NCI-H1105 (cell line): ENCODE measurements at regions not wholly inside any gene's neighbourhood (a gene's known extent, or its start where the extent isn't known, plus 50 kb on each side); places are given as distances from the start of the nearest gene placed in this dataset.
"Not testable (repeated sequence)": the region's sequence is repeated elsewhere in the genome, so short reads cannot be mapped to it uniquely, and the experiment has no call there.

Source experiments
- DNase-seq: peaks from one replicate; lab custom pipeline; 2025; lab: John Stamatoyannopoulos, UW

DNA sequence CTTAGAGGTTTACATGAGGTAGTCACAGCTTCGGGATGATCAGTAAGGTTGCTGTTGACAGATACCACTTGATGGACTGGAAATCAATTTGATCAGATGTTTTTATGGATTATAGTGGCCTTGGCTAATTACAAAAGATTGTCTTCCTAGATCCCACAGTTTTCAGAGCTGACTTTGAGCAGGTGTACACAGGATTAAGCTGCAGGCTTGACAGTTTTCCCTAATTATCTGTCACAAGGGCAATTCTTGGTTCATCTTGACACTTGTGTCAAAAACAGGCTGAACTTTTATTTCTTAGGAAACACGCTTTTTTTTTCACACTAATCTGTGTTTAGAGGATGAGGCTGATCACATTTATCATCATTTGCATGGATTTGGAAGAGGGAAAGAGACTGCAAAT lies 824.0 kb upstream of the PIK3C3 start:
- DNase-seq, result no peak

DNA sequence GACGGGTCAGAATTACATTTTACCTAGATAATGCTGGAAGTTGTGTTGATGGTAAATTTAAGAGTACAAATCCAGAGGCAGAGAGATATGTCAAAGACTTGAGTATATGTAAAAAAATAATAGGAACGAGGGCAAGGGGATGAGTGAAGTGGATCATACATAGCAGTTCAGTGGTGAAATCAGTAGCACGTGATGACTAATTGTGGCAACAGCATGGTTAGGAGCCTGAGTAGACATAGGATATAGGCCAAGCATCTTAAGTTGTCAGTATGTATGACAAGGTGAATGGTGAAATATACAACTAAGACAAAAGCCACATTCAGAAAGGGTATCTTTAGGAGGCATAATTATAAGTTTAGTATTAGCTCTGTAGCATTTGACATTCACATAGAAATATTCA lies 826.5 kb upstream of the PIK3C3 start:
- no peak for DNase-seq

DNA sequence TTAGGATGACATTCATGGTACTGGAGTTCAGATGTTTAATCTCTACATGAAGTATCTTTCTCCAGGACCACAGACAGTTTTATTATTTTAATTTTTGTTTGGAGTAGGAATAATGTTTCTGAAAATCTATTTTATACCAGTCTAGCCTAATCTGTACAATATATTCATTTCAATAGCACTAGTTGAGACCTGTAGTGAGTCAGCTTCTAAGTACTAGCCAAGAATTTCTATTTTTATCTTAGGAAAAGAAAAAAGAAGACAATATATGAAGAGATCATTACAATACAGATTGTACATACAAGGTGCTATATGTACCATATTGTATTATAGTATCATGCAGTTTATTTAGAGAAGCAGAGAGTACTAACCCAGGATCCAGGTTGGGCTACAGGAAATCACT lies 826.9 kb upstream of the PIK3C3 start:
- DNase-seq, result no peak

DNA sequence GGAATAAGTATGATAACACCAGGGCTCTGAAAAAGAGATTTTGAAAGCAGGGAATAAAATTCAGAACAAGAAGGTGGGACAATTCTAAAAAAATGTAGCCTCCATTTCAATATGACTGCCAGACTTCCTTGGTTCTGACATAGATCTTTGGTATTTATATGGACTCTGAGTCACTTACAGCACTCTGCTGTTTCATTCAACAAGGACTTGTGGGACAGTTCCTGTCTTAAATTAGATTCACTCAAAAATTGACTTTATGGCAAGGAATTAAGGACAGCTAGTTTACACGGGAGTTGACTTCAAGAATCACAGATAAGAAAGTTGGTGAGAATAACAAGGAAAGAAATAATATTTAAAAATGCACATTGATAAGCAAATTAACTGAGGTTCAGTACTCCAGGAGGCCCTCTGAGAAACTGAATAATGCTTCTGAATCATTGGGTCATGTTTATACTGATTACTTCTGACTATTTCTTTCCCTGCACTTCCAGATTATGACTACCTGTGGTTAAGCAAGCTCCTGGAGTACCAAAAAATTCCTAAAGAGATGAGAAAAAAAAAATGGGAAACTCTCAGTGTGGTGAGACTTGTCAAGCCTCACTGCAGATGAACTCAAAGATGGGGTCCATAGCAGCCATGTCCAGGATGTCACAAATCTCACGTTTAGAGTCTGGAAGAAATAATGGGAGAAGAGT lies 828.3 kb upstream of the PIK3C3 start:
- DNase-seq, result no peak

DNA sequence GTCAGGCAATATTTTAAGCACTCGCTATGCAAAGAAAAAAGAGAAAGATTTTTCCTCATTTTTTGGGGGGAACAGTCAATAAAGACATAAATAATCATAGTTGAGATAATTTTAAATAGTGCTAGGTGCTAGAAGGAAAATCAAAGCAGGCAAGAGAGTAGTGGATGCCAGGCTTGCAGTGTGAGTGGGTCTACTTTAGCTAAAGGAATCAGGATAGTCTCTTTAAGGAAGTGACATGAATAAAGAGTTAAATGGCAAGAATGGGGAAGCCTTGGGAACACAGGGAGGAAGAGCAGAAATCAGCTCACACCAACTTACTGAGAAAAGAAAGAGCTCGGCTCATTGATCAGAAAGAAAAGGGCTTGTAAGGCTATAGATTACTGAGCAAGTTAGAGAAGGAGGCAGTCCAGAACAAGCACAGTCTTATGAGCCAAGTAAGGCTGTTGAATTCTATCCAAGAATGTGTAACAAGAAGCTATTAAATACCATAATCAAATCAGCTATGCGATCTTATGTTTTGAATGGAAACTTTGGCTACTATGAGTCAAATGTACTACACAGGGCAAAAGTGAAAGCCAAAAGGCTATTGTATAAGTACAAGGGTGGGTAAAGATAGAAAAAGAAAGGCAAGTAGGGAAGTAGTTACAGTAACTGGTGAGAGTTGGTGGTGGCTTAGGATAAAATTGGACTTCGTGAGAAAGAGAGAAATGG lies 833.8 kb upstream of the PIK3C3 start:
- DNase-seq, result no peak

DNA sequence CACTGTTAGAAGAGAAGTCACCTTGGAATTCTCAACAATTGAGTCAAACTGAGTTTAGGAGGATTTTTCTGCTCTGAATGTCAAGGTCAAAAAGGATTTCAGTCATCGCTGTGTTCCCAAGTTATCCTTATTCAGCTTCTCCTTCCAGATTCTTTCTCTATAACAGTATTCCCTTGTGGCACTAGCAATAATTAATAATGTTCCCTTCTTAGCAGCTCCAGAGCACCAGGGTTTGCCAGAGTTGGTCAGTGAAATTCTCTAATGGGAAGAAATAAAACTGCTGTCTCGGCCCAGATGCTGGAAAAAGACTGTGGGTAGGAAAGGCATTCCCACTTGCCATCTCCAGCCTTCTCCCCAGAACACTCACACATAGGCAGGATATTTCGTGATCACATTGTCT lies 836.0 kb upstream of the PIK3C3 start:
- no peak for DNase-seq

DNA sequence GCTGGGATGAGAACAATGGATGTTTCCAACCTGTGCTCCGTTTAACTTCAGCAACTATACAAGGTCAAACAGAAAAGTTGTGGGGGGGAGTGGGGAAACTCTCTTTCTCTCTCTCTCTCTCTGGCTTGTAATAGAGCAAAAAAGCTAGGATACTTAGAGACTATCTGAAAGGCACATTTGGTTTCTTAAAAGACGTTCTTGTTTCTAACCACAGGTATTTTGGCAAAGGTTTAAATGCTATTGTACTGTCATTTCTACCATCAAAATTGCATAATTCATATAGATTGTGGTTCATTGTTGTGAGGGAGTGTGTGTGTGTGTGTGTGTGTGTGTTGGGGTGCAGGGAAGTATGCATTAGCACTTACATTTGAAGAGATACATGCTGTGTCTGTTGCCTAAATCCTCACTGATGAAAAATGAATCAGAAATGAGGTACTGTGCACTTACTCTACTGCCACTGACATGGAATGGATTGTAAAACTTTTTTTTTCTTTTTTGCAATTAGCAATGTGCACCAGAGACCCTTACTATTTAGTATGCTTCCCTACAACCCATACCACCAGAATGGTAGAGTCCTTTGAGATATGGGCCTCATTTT lies 841.0 kb upstream of the PIK3C3 start:
- DNase-seq, result no peak

DNA sequence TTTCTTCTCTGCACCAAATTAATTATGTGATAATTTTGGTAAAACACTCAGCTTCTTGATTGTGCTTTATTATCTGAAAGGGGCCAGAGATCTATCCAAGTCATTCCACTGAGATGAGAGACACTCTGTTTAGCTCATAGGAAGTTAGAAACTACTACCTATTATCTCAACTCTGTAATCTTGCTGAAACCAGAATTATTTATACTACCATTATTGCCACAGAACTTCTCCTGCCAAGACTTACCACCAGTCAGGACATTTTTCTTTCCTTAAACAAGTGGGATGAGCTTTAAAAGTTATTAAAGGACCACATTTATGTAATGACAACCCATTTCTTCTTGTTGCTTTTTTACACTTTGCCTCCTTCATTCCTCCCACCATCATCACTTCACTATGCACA lies 855.6 kb upstream of the PIK3C3 start:
- no peak for DNase-seq

DNA sequence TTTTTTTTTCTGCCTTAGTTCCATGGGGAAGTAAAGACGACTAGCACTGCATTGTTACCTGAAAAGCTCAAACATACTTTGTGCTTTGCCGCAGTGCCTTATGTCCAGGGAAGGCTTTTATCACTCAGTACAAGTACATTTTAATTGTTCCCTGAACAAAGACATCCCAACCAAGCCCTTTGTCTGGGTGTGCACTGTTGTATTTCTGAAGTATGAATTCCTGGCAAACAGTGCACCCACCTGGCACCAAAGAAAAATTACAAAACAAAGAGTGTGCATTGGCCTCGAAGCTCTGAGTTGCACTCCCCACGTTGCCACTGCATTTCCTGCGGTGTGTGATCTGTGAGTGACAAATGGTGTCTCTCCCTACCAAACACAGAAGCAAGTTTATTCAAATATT lies 858.5 kb upstream of the PIK3C3 start:
- DNase-seq, result peak; percentile 73

DNA sequence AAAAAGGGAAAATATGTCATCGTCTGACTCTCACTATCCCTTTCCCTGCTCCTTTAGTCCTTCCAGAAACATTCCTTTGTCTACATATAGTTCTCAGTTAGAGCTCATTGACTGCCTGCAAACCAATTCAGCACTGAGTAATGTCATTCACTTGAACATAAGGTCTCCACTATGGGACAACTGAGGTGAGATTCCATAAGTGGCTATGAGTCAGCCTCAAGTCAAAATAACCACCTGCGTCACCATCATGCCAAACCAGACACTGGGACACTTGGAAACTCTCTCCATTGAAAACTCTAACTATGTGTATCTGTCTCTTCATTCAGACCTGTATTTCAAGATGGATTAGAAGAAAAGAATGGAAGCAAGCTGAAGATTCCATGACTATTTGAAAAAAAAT lies 878.0 kb upstream of the PIK3C3 start:
- no peak for DNase-seq

DNA sequence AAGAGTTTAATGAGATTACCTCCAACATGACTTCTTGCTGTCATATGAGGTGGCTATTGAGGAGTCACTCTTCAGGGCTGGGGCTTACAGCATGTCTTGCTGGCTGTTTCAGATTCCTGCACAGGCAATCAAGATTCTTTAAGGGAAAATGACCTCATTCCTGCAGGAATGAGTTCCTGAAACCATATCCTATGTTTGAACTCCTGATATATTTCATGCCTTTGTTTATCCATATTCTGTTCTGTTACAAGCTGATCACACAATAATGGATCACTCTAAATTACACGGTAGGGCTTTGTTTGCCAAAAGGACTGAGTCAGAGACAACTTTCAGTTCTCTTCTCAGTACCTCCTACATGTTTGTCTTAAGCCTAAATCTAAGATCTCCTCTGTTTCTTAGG lies 879.8 kb upstream of the PIK3C3 start:
- no peak for DNase-seq

DNA sequence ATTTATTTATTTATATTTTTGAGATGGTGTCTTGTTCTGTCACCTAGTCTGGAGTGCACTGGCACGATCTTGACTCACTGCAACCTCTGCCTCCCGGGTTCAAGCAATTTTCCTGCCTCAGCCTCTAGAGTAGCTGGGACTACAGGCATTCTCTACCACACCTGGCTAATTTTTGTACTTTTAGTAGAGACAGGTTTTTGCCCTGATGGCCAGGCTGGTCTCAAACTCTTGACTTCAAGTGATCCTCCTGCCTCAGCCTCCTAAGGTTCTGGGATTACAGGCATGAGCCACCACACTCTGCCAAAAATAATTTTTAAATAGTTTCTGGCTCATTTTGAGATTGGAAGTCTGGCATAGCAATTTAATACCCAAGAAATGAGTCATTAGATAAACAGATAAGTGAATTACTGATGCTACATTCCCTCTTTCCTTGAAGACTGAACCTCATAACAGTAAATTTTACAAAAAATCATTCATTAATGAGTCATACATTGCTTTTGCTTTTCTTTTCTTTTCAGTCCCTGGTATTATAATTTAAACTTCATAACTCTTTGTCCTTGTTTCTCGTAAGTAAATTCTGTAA lies 881.6 kb upstream of the PIK3C3 start:
- DNase-seq, result no peak

DNA sequence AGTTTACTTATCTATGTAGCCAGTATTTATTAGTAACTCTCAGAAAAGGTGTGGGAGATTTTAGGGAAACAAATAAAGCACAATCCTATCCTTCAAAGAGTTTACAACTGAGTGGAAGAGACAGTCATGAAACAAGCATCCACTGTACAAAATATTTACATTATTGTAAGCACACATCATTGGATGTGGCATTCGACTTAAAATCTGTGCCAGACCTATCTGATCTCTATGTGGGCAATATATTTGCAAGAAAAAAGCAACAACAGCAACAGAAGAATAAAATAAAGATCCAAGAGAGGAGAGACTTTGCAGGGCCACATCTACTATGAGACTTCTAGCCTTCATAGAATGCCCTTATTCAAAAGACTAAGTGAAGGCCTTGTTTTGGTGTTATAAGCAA lies 882.1 kb upstream of the PIK3C3 start:
- no peak for DNase-seq

DNA sequence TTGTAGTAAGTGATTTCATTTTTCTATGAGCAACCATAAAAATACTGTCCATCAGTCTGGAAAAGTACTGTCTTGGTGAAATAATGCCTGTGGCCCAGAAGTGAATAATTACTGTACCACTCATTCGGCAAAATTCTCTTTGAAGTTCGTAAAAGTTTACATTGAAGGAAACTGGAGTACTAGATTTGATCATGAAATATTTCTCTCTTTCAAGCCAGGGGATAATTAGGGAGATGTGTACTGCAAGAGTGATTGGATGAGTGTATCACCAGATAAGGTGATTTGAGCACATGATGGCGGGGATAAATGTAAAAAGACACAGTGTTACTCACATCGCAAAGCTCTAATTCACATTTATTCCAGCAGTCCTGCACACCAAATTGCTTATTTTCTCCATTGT lies 883.2 kb upstream of the PIK3C3 start:
- no peak for DNase-seq

DNA sequence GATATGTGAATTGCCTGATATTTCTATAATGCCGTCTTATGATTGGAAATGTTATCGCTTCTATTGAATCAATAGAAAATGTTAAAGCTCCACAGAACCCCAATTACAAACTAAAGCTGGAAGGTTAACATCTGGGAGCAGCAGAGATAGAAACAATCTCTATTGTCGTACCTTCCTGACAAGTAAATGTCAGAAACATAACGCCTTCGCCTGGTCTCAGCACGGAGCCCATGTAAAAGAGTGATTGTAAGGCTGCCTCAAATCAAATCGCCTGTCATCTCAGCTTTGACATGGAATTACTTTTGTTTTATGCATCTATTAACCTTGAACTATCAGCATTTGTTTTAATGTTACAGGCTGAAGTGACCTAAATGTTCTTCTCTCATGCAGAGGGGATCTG lies 885.9 kb upstream of the PIK3C3 start:
- DNase-seq, result no peak

DNA sequence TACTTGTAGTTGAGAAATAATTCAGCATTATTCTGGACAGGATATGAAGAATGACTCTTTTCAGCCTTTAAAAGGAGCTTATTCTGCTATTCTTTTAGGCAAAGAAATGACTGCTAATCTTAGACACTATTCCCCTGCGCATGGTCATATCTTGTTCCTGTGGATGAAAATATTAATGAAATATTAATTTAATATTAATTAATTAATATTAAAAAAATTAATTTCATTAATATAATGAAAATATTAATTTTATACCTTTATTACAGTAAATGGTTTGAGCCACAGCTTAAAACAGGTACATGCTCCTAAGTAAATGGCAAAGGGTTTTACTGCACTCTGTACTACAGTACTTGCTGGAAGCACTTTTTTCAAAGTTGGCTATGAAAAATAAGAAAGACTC lies 890.1 kb upstream of the PIK3C3 start:
- no peak for DNase-seq

DNA sequence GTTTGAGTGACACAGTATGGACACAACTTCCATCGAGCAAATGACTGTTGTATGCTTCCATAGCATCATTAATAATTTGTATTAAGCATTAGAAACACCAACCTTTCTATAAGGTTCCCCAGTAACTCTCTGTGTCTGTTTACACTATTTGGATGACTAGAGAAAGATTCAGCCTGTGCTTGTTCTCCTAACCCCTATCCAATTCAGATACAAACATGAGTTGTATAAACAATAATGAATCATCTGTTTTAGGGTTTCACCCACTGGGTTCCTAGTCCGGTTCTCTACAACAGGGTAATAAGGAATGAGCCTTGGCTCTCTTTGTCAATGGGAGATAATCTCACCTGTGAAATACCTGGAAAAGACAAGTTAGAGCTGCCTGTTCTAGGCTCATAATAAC lies 894.1 kb upstream of the PIK3C3 start:
- no peak for DNase-seq

DNA sequence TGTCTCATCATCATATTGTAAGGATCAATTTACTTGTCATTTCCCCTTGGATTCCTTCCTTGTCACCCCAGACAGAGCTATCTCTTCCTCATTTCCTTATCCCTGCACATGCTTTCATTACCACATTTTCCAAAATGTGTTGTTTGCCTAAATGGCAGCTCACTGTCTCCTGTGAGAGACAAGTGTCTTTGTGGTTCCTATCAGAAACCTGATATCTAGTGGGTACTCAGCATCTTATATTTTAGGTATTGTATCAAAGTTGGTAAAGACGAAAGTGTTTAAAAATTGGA lies 896.0 kb upstream of the PIK3C3 start:
- DNase-seq, result no peak

DNA sequence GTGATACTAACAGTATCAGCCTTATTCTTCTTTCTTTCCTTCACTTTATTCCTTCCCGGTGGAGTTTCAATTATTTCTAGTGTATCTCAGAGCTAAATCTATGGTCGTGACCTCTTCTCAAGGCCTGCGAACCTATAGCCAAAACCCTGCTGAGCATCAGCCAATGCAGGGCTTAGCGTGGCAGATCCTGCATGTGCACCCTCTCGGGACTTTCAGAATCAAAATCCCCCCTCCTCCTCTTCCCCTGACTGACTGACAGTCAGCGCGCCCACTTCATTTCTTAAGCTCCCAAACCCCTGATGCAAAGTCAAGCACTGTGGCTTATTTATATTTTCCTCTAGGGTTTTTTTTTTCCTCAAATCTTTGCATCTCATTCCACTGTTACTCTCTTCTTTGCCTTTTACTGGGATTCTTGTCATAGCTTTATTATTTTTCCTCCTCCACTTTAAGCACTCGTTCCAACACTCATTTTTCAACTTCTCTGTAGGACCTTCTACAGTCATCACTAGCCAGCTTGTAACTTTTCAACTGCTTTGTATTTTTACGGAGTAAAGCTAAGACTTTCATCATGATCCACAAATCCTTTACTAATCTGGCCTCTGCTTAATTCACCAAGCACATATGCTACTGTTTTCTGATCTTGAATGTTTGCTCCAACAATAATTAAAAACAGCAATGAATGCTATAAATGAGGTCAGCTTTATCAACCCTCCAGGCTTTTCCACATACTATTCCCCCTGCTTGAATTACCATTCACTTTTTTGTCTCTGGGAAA lies 896.5 kb upstream of the PIK3C3 start:
- no peak for DNase-seq

DNA sequence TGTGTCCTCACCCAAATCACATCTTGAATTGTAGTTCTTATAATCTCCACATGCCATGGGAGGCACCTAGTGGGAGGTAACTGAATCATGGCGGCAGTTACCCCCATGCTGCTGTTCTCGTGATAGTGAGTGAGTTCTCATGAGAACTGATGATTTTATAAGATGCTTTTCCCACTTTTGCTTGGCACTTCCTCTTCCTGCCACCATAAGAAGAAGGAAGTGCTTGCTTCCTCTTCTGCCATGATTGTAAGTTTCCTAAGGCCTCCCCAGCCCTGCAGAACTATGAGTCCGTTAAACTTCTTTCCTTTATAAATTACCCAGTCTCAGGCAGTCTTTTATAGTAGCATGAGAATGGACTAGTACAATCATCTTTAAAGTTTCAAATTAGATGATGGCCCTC lies 902.4 kb upstream of the PIK3C3 start:
- DNase-seq, result no peak

DNA sequence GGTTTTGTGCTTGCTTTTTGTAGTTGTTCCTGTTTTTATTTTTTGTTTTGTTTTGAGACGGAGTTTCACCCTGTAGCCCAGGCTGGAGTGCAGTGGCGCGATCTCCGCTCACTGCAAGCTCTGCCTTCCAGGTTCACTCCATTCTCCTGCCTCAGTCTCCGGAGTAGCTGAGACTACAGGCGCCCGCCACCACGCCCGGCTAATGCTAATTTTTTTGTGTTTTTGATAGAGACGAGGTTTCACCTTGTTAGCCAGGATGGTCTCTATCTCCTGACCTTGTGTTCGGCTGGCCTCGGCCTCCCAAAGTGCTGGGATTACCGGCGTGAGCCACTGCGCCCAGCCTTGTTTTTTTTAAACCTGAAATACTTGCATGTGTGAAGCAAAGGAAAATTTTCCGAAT lies 908.8 kb upstream of the PIK3C3 start:
- not testable (repeated sequence) for DNase-seq

DNA sequence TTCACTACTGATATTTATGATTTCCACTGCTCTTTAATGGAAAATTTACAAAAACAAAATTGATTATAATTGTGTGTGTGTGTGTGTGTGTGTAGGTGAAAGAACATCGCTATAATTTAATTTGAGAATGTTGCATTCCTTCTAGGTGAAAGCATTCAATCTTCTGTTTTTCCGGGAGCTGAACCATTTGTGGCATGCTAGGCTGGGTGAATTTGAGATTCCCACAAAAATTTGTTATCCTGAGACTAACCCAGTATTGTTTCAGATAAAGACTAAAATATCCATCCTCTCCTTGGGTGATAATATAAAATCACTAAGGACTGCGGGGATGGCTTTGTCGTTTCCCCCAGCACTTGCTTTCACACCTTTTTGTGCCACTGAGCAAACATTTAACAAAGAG lies 911.2 kb upstream of the PIK3C3 start:
- no peak for DNase-seq

DNA sequence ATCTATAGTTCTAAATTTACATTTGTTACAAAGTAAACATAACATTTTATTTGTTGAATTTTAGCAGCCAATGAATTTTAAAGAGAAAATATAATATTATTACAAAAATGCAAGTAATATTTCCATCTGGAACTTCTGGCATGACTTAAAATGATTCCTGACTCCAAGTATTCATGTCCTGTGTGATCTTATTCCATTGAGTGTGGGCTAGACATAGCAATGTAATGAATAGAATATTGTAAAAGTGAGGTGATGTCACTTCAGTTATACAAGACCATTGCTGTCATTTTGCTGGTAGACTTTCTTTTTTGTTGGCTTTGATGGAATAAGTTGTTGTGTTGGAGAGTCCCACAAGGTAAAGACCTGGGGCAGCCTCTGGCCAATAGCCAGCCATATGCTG lies 912.2 kb upstream of the PIK3C3 start:
- no peak for DNase-seq
